ENCODE measurements at regions not wholly inside any gene's neighbourhood (a gene's known extent, or its start where the extent isn't known, plus 50 kb on each side); places are given as distances from the start of the nearest gene placed in this dataset.
A peak's percentile ranks its signal among the peaks of the same experiment; 100 is the strongest.
"Not testable (repeated sequence)": the region's sequence is repeated elsewhere in the genome, so short reads cannot be mapped to it uniquely, and the experiment has no call there.

DNA sequence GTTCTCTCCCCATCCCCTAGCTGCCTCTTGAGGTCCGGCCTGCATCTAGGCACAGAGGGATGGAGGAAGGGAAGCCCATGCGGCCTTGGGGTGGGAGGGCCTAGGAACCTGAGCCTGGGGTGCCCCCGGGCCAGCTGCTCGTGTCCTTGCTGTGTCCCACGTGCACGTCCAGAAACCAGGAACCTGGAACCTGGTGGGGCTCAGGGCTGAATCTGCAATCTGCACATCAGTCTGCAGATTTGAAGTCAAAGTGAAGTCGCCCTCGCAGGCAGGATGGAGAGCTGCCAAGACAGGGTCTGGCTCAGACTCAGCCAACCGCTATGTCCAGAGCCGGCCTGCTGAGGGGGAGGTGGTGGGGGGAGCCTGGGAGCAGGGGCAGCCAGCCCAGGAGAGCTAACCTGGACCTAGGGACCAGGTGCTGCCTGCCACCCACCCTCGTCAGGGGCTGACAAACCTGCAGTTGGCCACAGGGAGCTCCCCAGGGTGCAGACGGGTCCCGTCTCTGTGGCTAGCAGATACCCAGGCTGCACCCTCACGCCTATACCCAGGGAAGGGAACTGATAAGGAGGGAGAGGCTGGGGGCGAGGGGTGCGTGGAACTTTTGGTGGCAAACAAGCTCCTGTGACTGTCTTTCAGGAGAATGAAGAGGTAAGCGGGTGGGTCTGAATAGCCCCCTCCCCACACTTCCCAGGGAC lies 103.5 kb upstream of the SIMC1 start:
- no peaks in the 10 kb centered on the region for H3K4me1 ChIP-seq (replicated peaks)
- no peak for TF ChIP-seq POLR2AphosphoS5 (IDR thresholded peaks at IDR 0.05)
- TF ChIP-seq, protein P1, sequence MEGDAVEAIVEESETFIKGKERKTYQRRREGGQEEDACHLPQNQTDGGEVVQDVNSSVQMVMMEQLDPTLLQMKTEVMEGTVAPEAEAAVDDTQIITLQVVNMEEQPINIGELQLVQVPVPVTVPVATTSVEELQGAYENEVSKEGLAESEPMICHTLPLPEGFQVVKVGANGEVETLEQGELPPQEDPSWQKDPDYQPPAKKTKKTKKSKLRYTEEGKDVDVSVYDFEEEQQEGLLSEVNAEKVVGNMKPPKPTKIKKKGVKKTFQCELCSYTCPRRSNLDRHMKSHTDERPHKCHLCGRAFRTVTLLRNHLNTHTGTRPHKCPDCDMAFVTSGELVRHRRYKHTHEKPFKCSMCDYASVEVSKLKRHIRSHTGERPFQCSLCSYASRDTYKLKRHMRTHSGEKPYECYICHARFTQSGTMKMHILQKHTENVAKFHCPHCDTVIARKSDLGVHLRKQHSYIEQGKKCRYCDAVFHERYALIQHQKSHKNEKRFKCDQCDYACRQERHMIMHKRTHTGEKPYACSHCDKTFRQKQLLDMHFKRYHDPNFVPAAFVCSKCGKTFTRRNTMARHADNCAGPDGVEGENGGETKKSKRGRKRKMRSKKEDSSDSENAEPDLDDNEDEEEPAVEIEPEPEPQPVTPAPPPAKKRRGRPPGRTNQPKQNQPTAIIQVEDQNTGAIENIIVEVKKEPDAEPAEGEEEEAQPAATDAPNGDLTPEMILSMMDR (IDR thresholded peaks at IDR 0.05) = no peak
- TF ChIP-seq POLR2A (IDR thresholded peaks at IDR 0.05) = no peak
- no peak overlapping the region for H3K4me3 ChIP-seq
- H3K9me3 ChIP-seq = no peaks in the 10 kb centered on the region
- no peak for DNase-seq (ENCODE audit: low spot score)
- no peaks in the 10 kb centered on the region for H3K36me3 ChIP-seq
- 57% methylated on average over 17 of the region's 17 CpGs for WGBS
- H3K27ac ChIP-seq = no peak overlapping the region
- H3K27me3 ChIP-seq (replicated peaks; ENCODE audit: insufficient read depth) = no peaks in the 10 kb centered on the region
- intact Hi-C loops (cut with DNase I) = no loop called here

- H3K4me1 ChIP-seq (replicated peaks); H3K27ac ChIP-seq; H3K36me3 ChIP-seq; H3K4me3 ChIP-seq; intact Hi-C loops (cut with DNase I); DNase-seq (ENCODE audit: low spot score); H3K9me3 ChIP-seq; H3K27me3 ChIP-seq (replicated peaks; ENCODE audit: insufficient read depth): not testable (repeated sequence)
- WGBS = 74% methylated on average over 1 of the region's 1 CpG
Measured at GRCh38 chr5:176140138-176140537, 98.1 kb upstream of the SIMC1 start.

DNA sequence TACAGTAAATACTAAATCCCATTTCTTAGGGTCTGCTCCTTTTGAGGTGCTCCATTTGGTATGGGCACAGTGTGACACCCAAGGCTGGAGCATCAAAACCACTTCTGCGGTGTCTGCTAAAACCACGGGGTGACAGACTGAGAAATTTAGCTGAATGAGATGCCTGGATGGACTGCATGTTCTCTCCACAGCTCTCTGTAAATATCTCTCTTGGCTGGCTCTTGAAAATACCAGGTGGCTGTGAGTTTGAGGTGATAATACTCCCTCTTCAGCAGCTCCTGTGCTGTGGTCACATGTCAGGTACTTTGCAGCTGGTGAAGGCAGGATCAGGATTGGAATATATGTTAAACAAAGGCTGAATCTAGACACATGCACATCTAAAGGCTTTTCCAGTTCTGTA lies 93.7 kb upstream of the SIMC1 start:
- no peak overlapping the region for H3K27ac ChIP-seq

DNA sequence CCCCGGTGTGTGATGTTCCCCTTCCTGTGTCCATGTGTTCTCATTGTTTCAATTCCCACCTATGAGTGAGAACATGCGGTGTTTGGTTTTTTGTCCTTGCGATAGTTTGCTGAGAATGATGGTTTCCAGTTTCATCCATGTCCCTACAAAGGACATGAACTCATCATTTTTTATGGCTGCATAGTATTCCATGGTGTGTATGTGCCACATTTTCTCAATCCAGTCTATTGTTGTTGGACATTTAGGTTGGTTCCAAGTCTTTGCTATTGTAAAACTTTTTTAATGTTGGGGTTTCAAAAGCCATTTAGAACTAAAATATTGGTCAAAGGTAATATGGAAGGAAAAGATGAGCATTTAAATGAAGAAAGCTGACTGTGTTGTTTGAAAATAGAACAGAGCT lies 88.3 kb upstream of the SIMC1 start:
- WGBS = 100% methylated on average over 3 of the region's 3 CpGs
- H3K36me3 ChIP-seq; H3K27ac ChIP-seq; intact Hi-C loops (cut with DNase I); H3K4me1 ChIP-seq (replicated peaks); H3K9me3 ChIP-seq; H3K27me3 ChIP-seq (replicated peaks; ENCODE audit: insufficient read depth); H3K4me3 ChIP-seq; DNase-seq (ENCODE audit: low spot score): not testable (repeated sequence)

More for the DNA sequence above, 93.7 kb upstream of the SIMC1 start:
- H3K9me3 ChIP-seq = no peaks in the 10 kb centered on the region
- 34% methylated on average over 2 of the region's 2 CpGs for WGBS
- no peaks in the 10 kb centered on the region for H3K27me3 ChIP-seq (replicated peaks; ENCODE audit: insufficient read depth)
- TF ChIP-seq, protein P1 (IDR thresholded peaks at IDR 0.05) = no peak
- TF ChIP-seq POLR2A (IDR thresholded peaks at IDR 0.05) (no peak), POLR2AphosphoS5 (IDR thresholded peaks at IDR 0.05) (peak; percentile 54)
- no peaks in the 10 kb centered on the region for H3K4me1 ChIP-seq (replicated peaks)
- H3K36me3 ChIP-seq = no peaks in the 10 kb centered on the region
- DNase-seq (ENCODE audit: low spot score) = no peak
- no peak overlapping the region for H3K4me3 ChIP-seq
- intact Hi-C loops (cut with DNase I) = no loop called here

GRCh38 chr5:176151281-176151680 lies 86.9 kb upstream of the SIMC1 start:
- Histone ChIP-seq H3K4me1 (replicated peaks) (no peaks in the 10 kb centered on the region), H3K27ac (no peak overlapping the region), H3K4me3 (no peak overlapping the region), H3K36me3 (no peaks in the 10 kb centered on the region), H3K9me3 (no peaks in the 10 kb centered on the region), H3K27me3 (replicated peaks; ENCODE audit: insufficient read depth) (peaks cover 3% of the 10 kb centered on the region)
- TF ChIP-seq POLR2A (IDR thresholded peaks at IDR 0.05) = no peak
- TF ChIP-seq POLR2AphosphoS5 (IDR thresholded peaks at IDR 0.05) = no peak
- TF ChIP-seq, protein P1 (IDR thresholded peaks at IDR 0.05) = no peak
- intact Hi-C loops (cut with DNase I) = no loop called here
- 71% methylated on average over 9 of the region's 9 CpGs for WGBS
- no peak for DNase-seq (ENCODE audit: low spot score)

- no peaks in the 10 kb centered on the region for H3K4me1 ChIP-seq (replicated peaks)
Measured at GRCh38 chr5:176152191-176152929, 85.9 kb upstream of the SIMC1 start.

More at GRCh38 chr5:176152191-176152929, 85.9 kb upstream of the SIMC1 start:
- TF ChIP-seq POLR2AphosphoS5 (IDR thresholded peaks at IDR 0.05) (no peak), POLR2A (IDR thresholded peaks at IDR 0.05) (no peak)
- TF ChIP-seq, protein P1 (IDR thresholded peaks at IDR 0.05) = no peak
- no peak for DNase-seq (ENCODE audit: low spot score)
- H3K27ac ChIP-seq = no peak overlapping the region
- H3K9me3 ChIP-seq = no peaks in the 10 kb centered on the region
- H3K36me3 ChIP-seq = no peaks in the 10 kb centered on the region
- H3K27me3 ChIP-seq (replicated peaks; ENCODE audit: insufficient read depth) = peaks cover 3% of the 10 kb centered on the region
- no peak overlapping the region for H3K4me3 ChIP-seq
- WGBS = 53% methylated on average over 13 of the region's 13 CpGs
- intact Hi-C loops (cut with DNase I) = no loop called here
